GM21390 (cell line): ENCODE measurements at regions not wholly inside any gene's neighbourhood (a gene's known extent, or its start where the extent isn't known, plus 50 kb on each side); places are given as distances from the start of the nearest gene placed in this dataset.

Source experiments
- ATAC-seq: cut with Tn5 transposase; IDR thresholded peaks from one replicate; pipeline ENCODE4 v1.9.1; 2021; ENCODE audit not compliant: unreplicated experiment

DNA sequence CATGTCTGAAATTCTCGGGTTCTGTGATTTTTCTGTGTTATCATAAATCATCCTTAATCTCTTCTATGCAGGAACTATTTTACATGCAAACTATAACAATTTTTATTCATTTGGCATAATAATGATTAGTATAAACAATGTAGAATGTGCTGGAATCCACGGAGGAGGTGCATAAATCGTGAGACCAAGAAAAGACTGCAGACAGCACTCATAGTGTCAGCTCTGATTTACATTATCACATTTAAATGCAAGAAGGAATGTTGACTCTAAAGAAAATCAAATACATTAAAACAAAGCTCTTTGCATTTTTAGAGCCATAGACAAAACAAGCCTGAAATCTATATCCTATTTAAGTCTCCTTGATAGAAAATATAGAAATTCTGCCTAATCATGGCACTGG is 501.7 kb upstream of the STXBP6 start:
- no peak for ATAC-seq

DNA sequence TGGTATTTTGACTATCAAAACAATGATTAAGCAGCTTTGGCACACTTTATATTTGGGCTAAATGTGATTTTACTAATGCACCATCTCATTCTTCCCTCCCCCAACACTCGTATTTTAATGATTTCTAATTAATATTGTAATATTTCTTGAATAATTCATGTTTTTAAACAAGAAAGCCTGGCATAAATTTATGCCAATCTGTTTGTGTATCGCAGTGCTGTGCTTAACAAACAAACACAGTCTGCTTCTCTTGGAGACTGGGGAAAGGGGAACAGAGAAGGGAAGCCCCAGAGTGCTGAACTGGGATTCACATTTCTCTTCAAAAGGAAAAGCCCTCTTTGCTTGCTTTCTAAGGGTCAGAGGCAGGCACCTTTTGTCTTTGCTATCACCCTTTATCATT is 496.9 kb upstream of the STXBP6 start:
- no peak for ATAC-seq

DNA sequence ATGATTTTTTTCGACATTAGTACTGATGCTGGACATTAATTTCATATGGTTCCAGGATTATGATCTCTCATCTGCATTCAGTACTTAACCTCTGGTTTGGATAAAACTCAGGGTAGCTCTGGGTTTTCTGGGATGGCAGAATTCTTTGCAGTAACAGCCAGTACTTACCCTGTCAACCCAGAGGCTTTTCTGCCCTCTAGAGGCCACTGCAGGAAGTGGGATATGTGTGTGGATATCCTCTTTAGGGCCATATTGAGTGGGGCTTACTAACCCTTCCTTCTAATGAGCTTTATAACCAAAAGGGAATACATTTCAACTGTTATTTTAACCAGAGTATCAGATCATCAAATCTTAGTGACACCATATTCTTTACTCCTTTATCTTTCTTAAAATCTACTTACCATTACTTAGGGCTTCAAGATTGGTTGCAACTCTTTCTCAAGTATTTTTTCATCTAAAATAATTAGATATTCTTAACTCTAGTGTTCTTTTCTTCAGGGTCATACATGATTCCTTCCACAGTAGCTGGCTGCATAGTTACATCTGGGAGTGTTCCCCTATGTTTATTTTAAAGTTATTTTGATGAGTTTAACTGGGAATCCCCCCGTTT is 488.0 kb upstream of the STXBP6 start:
- no peak for ATAC-seq

DNA sequence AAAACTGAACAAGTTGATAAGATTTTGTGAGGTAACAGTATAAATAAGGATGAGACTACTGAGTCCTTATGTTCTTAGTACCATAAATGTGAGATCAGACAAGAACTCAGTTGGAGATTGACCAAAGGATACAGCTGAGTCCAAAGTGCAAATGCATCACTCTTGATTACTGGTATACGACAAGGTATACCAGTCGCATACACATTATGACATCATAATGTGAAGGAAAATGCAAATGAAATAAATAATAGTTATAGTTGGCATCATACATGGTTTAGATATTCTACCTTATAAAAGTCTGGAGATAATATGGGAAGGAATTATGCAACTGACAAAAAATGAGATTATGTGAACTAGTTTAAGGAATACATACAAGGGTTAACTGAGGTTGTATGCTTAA is 476.3 kb upstream of the STXBP6 start:
- no peak for ATAC-seq

DNA sequence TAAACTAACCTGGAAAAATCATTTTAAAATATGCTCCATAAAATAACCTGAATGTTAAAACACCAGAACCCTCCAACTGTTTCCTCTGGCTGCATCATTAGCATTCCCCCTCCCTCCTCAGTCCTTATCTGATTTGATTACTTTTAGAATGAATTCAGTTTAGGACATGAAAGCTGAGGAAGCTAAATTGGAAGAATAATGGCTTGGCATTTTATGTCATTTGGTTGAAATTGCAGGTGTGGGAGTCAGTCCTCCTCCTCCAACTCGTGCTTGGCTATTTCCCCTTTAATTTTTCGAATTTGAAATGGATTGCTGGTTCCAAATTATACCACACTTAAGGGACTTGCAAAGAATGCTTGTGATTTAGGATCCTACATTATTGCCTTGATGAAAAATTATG is 473.0 kb upstream of the STXBP6 start:
- ATAC-seq: no peak

DNA sequence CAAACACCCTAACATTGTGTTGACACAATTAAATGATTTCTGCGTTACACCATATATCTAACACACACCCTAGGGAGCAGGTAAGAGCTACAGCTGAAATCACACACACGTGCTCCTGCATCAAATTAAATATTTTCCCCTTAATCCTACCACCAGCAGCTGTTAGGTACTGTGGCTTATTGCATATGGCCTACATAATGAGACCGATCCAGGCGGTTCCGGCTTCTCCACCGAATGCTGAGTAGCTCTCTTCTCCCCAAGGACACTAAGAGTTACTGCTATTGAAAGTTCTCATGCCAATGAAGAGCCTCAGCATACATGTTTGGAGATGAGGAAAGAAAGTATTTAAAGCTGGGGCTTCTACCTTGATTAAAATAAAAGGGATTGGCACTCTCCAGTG is 472.2 kb upstream of the STXBP6 start:
- ATAC-seq: no peak

DNA sequence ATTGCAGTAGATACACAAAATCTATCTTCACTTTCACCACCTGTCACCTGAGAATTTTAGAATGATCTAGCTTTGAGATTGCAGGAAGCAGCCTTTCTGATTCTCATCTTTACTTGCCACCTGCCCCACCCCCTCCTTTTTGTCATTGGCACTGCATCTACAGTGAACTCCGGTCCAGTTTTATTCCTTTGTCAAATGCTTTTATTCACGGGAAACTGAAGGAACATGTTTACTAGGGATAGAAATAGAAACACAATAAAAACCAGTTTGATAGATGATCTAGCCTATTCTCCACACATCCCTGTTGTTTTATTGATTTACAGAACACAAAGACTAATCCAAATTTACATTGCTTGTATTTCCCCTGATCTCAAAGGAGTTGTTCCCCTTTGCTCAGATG is 471.7 kb upstream of the STXBP6 start:
- no peak for ATAC-seq

DNA sequence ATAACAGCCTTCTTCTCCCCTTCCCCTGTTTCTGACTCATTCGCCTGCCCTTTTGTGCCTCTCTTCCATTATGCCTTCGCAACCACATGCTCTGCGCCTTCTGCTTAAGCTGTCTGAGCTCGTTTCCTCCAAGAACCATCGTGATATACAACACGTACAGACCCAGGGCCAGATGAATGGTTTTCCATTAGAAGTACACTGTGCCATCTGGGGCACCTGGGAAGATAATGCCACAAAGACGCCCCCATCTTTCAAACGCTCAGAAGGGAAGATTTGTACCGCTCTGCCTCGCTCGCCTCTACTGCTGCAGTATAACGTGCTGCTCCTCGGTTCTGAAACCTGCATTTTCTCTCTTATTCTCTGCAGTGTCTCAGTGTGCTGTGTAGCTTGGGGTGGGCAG is 470.9 kb upstream of the STXBP6 start:
- no peak for ATAC-seq

DNA sequence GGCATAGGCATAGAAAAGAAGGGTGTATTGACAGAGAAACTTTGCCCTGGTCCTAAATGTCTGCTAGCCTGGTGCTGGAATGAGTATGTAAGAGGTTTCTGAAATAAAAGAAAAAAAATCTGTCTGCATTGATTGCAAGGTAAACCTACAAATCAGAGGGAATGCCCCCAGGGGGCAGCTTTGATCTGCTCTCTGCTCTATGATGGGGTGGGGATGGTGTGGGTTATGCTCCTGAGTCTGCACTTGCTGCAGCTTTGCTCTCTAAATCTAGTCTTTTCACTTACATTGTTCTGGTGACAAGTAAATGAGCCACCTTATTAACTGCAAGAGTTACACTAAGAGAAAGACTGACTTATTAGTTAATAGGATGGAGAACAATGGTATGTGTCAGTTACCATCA is 468.4 kb upstream of the STXBP6 start:
- no peak for ATAC-seq

DNA sequence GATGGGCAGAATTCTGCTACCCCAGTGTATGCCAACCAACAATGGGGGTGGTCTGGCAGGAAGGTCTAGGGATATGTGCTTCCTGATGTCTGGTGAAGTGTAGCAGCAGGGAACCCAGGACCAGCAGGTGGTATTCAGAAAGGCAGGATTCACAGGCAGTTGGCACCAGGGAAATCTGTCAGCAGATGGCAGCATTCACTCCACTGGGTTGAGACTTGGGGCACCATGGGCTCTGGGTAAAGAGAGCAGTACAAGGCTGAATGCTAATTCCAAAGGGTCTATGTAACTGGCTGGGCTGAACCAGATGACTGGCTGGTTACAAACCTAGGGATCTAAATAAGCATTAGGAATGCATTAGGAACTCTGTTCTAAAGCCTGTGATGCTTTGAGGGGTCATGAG is 466.9 kb upstream of the STXBP6 start:
- no peak for ATAC-seq

DNA sequence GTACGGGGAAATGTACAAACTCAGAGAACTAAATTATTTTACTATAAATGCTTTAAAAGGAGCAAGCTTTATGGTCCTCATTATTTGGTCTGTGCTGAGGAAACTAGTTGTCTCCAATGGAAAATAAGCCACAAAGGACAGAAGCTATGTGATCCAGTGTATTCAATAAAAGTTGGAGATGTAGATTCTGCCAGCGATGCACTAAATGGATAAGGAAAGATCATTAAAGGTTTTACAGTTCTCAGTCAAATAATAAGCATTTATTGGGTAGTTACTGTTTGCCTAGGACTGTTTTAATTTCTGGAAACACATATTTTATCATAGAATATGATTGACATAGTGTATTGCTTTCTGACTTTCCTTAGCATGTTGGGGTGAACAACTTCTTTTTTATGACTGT is 458.9 kb upstream of the STXBP6 start:
- ATAC-seq: no peak

DNA sequence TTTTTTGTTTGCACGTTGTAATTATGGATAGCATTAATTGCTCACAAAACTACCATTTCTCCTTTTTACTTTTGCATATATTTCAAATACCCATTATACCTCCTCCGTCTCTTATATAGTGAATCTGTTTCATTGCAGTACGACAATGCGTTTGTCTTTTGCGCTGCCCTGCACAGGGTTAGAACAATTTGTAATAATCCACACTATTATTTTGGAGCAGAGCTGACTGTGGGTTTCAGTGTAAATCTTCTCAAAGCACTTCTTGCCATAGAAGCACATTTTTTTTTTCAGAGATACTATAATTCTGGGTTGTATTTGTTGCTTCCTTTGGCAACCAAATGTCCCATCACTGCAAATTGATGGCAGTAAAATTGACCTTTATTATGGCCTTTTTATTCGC is 451.8 kb upstream of the STXBP6 start:
- ATAC-seq: no peak

DNA sequence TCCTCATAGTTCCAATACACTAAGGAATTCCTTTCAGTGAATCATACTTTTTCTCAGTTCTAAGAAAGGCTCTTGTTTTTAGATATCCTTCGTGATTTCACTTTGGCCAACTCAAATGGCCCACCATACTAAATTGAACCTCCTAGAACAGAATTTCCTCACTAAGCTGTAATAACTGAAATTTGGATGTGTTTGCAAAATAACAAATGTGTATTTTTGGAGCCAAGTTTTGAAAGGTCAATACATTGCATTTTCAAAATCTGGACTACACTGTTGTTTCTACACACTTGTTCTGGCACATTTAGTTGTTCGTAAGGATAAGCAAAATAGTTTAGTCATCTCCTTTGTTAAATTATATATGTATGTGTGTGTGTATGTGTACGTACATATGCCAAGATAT is 439.0 kb upstream of the STXBP6 start:
- ATAC-seq: no peak

DNA sequence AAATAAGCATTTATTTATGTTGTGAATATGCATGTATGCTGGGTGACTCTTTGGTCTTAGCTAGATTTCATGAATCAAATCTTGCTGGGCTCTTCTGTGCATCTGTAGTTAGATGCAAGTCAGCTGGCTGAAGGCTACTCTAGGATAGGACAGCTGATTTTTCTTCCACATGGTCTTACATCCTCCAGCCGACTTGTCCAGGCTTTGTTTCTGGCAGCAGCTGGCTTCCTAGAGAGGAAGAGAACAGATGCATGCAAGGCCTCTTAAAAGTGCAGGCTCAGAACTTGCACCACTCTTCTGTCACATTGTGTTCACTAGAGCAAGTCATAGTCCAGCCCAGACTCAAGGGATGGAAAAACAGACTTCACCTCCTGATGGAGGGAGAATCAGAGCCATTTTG is 435.4 kb upstream of the STXBP6 start:
- no peak for ATAC-seq

DNA sequence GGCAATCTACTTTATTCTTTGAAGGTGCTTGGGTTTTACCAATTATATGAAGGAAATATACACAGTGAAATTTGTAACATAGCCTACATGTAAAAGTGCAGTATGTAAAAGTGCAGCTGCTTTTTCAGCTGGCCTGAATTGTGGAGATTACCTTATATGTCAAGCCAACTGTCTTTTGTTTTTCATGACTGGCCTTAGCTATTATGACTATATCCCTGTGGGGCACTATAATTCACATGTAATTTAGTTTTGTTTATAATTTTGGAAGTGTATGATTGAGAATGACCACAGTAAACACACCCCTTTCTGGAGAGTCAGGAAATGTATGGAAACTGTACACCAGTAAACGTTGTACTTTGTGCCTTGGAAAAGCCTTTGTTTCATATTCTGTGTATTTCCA is 435.0 kb upstream of the STXBP6 start:
- ATAC-seq: no peak

DNA sequence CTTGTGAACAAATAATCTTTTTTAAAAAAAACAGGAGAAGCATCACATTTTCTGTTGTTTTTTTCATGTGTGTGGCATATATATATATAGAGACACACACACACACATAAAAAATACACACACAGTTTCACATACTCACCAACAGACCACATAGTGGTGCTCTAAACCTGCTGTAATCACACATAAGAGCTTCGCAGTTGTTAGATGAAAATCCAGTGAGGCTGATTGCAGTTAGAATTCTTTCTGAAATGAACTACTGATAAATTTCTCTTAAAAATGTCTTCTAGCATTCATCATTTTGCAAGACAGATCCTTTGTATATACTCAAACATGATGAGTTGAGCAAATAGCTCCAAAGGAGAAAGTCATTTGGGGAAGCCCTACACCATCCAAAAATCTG is 434.3 kb upstream of the STXBP6 start:
- ATAC-seq: no peak

DNA sequence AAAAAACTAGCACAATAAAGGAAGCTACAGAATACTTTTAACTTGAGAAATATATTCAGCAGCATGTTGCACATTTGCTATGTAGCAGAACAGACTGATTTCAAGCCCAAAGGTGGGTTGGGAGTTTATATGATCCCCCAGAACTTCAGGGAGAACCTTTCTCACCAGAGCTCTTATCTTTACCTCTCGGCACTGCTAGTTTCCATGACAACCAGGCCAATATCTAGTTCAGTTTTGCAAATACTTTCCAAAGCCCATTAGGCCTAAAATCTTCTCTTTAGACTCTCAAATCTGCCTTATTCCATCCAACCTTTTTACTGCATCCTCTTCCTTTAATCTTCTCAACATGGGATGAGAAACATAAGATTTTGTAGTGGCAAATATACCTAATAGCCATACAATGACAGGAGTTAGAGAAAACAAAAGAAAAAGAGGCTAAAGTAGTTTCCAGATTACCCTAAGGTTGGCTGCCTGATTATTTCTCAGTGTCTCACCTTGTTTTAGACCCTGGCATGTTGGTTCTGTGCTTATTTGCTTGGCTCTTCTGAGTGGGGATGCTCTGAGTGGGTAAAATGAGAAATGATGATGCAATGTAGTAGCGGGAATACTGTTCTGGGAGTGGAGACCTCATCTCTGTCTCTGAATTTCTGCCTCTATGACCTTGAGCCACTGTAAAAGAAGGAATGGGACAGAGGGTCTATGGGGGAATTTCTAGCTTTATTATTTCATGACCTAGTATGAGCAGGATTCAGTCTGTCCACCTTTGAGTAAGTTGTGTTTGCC is 427.6 kb upstream of the STXBP6 start:
- ATAC-seq: no peak

DNA sequence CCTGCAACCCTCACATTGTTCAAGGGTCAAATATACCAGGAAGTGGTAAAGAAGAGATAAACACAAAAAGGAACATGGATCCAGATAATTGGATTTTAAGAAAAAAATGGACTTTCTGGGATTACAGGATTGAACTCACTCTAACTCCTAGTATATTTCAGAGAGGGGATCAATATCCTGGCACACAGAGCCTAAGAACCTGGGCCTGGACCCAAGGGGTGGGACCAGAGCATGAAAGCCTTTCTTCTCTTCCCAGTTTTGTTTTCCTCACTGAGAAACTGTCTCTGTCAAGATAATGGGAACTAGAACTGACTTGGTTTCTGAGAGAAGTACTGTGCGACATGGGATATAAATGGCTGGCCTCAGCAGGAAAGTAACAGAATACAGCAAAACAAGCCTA is 422.8 kb upstream of the STXBP6 start:
- no peak for ATAC-seq

DNA sequence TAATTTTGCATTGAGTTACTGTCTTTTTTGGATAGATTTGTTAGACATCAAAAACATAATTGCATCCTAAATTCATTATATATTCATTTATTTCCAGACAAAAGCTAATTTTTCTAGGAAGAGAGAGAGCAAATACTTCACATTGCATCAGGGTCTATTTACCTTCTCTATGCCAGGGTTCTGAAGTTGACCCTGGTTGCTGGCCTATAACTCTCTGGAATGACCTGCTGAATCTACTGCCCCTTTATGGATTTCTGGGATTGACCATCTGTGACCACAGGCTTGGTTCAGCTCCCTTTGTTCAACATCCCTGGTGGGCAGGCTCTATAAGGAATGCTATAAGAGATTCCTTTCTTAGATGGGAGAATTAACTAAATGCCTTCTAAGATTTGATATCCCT is 414.8 kb upstream of the STXBP6 start:
- no peak for ATAC-seq

DNA sequence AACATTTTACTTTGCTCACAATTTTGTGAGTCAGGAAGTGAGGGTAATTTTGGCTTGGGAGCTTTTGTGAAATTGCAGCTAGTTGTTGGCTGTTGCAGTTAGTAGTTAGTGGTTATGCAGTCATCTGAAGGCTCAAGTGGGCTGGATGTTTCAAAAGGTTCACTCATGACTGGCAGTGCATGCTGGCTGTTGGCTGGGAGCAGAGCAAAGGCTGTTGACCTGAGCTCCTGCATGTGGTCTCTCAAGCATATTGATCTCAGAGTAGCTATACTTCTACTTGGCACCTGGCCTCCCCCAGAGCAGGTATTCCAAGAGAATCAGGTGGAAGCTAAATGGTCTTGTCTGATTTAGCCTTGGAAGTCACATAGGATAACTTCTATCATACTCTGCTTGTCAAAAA is 414.1 kb upstream of the STXBP6 start:
- ATAC-seq: no peak

DNA sequence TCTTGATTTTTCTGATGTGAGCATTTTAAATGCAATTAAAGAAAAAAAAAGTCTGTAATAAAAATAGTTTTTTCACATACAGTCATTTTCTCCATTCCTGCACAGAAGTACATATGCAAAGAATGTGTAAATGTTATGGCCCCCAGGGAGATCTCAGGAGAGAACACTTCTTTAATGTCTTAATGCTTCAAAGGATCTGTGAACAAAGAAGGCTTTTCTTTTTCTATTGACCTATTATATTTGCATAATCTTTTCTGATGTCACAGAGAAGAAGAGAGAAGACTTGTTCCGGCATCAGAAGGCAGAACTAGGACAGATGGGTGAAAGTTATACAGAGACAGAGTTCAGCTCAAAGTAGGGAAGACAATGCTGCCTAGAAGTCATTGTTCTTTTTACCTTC is 413.5 kb upstream of the STXBP6 start:
- no peak for ATAC-seq

DNA sequence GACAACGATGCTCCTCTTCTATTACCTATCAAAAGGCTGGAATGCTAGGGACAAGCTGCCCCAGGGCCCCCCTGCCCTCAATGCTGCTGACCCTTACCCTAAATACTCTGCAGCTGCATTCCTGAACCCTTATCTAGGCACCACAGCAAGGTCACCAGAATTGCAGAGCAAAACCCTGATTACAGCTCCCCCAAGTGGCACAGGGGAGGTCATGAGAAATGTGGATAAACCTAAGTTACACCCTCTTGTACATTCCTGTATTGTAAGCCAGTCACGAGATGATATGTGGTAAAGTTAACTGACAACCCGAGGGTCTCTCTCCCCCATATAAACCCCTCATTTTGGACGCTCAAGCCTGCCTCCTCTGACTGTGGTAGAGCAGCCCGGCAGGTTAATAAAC is 411.8 kb upstream of the STXBP6 start:
- no peak for ATAC-seq

DNA sequence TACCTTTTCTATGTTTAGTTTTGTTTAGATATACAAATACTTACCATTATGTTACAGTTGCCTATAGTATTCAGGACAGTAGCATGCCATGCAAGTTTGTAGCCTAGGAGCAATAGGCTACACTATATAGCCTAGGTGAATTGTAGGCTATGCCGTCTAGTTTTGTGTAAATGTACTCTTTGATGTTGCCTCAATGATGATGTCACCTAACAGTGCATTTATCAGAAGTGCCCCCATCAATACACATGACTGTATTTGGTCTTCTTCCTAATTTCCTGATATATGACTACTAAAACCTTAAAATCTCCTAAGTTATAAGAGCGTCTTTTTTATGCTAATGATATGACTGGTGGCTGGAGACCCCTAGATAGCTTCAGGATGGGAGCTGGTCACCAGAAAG is 394.4 kb upstream of the STXBP6 start:
- no peak for ATAC-seq
